ENCODE measurements at regions not wholly inside any gene's neighbourhood (a gene's known extent, or its start where the extent isn't known, plus 50 kb on each side); places are given as distances from the start of the nearest gene placed in this dataset.

DNA sequence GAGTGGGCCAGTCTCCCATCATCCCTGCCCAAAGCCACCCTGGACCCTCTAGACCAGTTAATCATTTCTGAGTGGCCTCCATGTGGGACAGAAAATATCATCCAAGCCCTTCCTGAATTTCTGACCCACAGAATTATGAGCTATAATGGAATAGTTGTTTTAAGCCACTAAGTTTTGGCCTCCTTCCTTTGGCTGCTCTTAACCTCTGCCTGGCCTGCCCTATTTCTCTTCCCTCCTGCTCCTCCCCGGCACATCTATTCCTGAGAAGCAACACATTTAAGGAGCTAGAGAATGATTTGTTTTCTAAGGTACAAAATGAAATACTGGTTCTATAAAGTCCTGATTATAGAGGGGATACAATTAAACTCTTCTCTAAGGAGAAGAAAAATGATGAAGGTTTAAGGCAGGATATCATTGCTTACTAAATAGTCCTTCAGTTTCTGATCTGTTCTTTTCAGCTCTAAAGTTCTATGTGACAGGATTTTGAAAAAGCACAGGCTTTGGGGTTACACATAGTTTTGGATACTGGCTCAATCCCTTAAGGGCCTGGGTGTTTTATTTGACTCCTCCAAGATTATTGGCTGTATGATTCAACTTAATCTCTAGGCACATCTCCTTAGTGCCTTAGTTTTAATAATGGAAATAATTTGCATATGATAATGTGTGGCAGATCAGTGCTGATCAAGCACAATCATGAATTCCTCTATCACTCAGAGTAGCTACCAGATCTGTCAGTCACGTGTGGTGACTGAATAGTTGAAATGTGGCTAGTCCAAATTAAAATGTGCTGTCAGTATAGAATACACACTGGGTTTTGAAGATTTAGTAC lies 240.3 kb downstream of the VAPA start:
- H3K4me3 Mint-ChIP-seq (ENCODE audit: low read depth) = no peak overlapping the region
- TF ChIP-seq, protein P1, sequence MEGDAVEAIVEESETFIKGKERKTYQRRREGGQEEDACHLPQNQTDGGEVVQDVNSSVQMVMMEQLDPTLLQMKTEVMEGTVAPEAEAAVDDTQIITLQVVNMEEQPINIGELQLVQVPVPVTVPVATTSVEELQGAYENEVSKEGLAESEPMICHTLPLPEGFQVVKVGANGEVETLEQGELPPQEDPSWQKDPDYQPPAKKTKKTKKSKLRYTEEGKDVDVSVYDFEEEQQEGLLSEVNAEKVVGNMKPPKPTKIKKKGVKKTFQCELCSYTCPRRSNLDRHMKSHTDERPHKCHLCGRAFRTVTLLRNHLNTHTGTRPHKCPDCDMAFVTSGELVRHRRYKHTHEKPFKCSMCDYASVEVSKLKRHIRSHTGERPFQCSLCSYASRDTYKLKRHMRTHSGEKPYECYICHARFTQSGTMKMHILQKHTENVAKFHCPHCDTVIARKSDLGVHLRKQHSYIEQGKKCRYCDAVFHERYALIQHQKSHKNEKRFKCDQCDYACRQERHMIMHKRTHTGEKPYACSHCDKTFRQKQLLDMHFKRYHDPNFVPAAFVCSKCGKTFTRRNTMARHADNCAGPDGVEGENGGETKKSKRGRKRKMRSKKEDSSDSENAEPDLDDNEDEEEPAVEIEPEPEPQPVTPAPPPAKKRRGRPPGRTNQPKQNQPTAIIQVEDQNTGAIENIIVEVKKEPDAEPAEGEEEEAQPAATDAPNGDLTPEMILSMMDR (IDR thresholded peaks at IDR 0.05; ENCODE audit: unreplicated experiment) = no peak
- H3K27me3 Mint-ChIP-seq = peaks cover 4% of the 10 kb centered on the region
- no peak for DNase-seq (ENCODE audit: low spot score, unreplicated experiment)
- H3K9me3 Mint-ChIP-seq (ENCODE audit: low read depth) = no peaks in the 10 kb centered on the region
- H3K27ac Mint-ChIP-seq = no peak overlapping the region
- no peaks in the 10 kb centered on the region for H3K4me1 Mint-ChIP-seq (ENCODE audit: low read depth)
- no peaks in the 10 kb centered on the region for H3K36me3 Mint-ChIP-seq (ENCODE audit: insufficient read depth)

DNA sequence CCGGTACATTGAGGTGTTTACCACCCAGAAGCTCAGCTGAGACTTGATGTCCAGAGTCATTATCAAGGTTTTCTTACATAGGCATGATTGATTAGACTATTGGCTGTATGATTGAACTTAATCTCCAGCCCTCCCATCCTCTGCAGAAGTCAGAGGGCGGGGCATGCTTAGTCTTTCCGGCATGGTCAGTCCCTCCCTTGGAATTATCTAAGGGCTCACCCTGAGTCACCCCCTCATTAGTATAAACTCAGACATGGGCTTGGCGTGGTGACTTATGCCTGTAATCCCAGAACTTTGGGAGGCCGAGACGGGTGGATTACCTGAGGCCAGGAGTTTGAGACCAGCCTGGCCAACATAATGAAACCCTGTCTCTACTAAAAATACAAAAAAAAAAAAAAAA lies 243.9 kb downstream of the VAPA start:
- Mint-ChIP-seq H3K9me3 (ENCODE audit: low read depth) (no peaks in the 10 kb centered on the region), H3K27me3 (no peaks in the 10 kb centered on the region), H3K36me3 (ENCODE audit: insufficient read depth) (no peaks in the 10 kb centered on the region), H3K27ac (no peak overlapping the region), H3K4me1 (ENCODE audit: low read depth) (no peaks in the 10 kb centered on the region), H3K4me3 (ENCODE audit: low read depth) (no peak overlapping the region)
- no peak for DNase-seq (ENCODE audit: low spot score, unreplicated experiment)
- TF ChIP-seq, protein P1 (IDR thresholded peaks at IDR 0.05; ENCODE audit: unreplicated experiment) = no peak

DNA sequence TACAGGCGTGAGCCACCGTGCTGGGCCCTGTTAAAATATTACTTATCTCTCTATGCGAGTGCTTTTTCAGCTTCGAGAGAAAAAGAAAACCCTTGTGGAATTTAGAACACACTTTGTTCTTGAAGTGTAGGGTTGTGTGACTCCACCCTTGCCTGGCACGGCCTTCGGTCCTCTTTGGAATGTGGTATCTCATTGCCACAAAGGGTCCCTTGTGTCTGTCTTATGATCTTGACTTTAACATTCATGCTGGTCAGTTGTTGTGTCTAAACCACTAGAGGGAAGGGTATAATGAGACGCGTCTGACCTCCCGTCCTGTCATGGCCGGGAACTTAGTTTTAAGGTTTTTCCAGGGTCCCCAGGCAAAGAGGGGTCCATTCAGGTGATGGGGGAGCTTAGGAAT lies 246.4 kb downstream of the VAPA start:
- Mint-ChIP-seq H3K27me3 (peaks cover 3% of the 10 kb centered on the region), H3K36me3 (ENCODE audit: insufficient read depth) (no peaks in the 10 kb centered on the region), H3K4me1 (ENCODE audit: low read depth) (peaks cover 8% of the 10 kb centered on the region), H3K27ac (no peak overlapping the region), H3K9me3 (ENCODE audit: low read depth) (no peaks in the 10 kb centered on the region), H3K4me3 (ENCODE audit: low read depth) (no peak overlapping the region)
- DNase-seq (ENCODE audit: low spot score, unreplicated experiment) = no peak
- TF ChIP-seq, protein P1 (IDR thresholded peaks at IDR 0.05; ENCODE audit: unreplicated experiment) = no peak

DNA sequence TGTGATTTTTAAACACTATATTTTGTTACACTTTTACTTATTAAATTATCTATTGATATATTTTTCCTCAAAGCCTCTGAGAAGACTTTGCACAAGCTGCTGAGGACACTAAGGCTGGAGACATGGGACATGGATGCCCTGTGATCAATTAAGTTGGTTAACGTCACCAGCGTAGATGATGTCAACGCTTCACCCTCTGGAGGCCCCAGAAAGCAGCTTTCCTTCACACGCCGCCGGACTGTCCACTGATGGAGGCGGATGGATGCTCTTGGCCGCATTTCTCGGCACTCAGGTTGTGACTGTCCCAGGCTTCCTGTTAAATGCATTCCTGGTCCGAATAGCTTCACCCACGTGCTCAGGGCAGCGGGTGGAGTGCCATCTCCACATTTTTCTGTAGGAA lies 247.5 kb downstream of the VAPA start:
- H3K36me3 Mint-ChIP-seq (ENCODE audit: insufficient read depth) = no peaks in the 10 kb centered on the region
- TF ChIP-seq, protein P1 (IDR thresholded peaks at IDR 0.05; ENCODE audit: unreplicated experiment) = no peak
- H3K9me3 Mint-ChIP-seq (ENCODE audit: low read depth) = no peaks in the 10 kb centered on the region
- H3K27ac Mint-ChIP-seq = no peak overlapping the region
- DNase-seq (ENCODE audit: low spot score, unreplicated experiment) = no peak
- H3K4me3 Mint-ChIP-seq (ENCODE audit: low read depth) = no peak overlapping the region
- H3K27me3 Mint-ChIP-seq = peaks cover 6% of the 10 kb centered on the region
- peaks cover 8% of the 10 kb centered on the region for H3K4me1 Mint-ChIP-seq (ENCODE audit: low read depth)

DNA sequence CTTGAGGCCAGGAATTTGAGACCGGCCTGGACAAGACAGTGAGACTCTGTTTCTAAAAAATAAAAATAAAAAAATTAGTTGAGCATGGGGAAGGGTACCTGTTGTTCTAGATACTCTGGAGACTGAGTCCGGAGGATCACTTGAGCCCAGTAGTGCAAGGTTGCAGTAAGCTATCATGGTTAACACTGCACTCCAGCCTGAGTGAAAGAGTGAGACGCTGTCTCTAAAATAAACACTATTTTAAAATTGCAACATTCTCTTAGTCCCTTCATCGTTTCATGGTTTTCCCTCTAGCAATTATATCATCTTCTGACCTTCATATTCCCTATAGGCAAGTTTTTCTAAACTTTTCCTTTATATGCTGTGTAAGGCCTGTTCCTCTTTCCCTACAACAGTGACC lies 248.5 kb downstream of the VAPA start:
- Mint-ChIP-seq H3K9me3 (ENCODE audit: low read depth) (no peaks in the 10 kb centered on the region), H3K4me1 (ENCODE audit: low read depth) (peaks cover 8% of the 10 kb centered on the region), H3K4me3 (ENCODE audit: low read depth) (no peak overlapping the region), H3K27me3 (peaks cover 6% of the 10 kb centered on the region), H3K27ac (no peak overlapping the region), H3K36me3 (ENCODE audit: insufficient read depth) (no peaks in the 10 kb centered on the region)
- no peak for DNase-seq (ENCODE audit: low spot score, unreplicated experiment)
- TF ChIP-seq, protein P1 (IDR thresholded peaks at IDR 0.05; ENCODE audit: unreplicated experiment) = no peak

All from progenitor cell of endocrine pancreas (in vitro differentiated cells).